ENCODE measurements at regions not wholly inside any gene's neighbourhood (a gene's known extent, or its start where the extent isn't known, plus 50 kb on each side); places are given as distances from the start of the nearest gene placed in this dataset.

- H3K79me2 ChIP-seq (ENCODE audit: insufficient read depth, low read depth, low read length) = no peaks in the 10 kb centered on the region
- H3K36me3 ChIP-seq (ENCODE audit: insufficient read depth, low read length) = no peaks in the 10 kb centered on the region
- H4K20me1 ChIP-seq (ENCODE audit: insufficient read depth, low read length) = no peaks in the 10 kb centered on the region
- no peak overlapping the region for H3K4me3 ChIP-seq (ENCODE audit: low read depth, low read length, poor library complexity, severe bottlenecking)
- no TSS peak for BruUV-seq (replicated peaks)
- CTCF ChIA-PET (ENCODE audit: unreplicated experiment) = no interaction called here
- intact Hi-C loops (cut with micrococcal nuclease; ENCODE audit: unreplicated experiment) = no loop called here
- H3K27ac ChIP-seq (ENCODE audit: low read depth, low read length, poor library complexity, severe bottlenecking) = no peak overlapping the region
- H3K4me1 ChIP-seq (ENCODE audit: insufficient read depth, low read length, poor library complexity, severe bottlenecking) = no peaks in the 10 kb centered on the region
- TF ChIP-seq EZH2phosphoT487 (IDR thresholded peaks at IDR 0.05; ENCODE audit: borderline replicate concordance, low read depth, low read length) = no peak
- no peak for TF ChIP-seq CTCF (conservative IDR thresholded peaks at IDR 0.05; ENCODE audit: low read length)
- H3K4me2 ChIP-seq (ENCODE audit: low read length) = no peak overlapping the region
- POLR2A ChIA-PET = interaction anchor here (0.6 kb wide), 2 partner anchors 13 to 1382 kb away, joined by 3 to 4 read pairs; no protein-coding TSS in a partner anchor
- H3K9me2 ChIP-seq (ENCODE audit: insufficient read depth, low read length) = no peaks in the 10 kb centered on the region
- no peak overlapping the region for H2AFZ ChIP-seq (ENCODE audit: low read length)
- DNase-seq (ENCODE audit: low spot score) = no peak
- H3K9me3 ChIP-seq (ENCODE audit: low read length) = no peaks in the 10 kb centered on the region
Observed at GRCh38 chr1:104402178-104402577, 652.5 kb downstream of the AMY1C start.

GRCh38 chr1:104403883-104404282 lies 654.2 kb downstream of the AMY1C start:
- Histone ChIP-seq H3K4me2 (ENCODE audit: low read length) (no peak overlapping the region), H2AFZ (ENCODE audit: low read length) (no peak overlapping the region), H3K79me2 (ENCODE audit: insufficient read depth, low read depth, low read length) (no peaks in the 10 kb centered on the region), H3K9me2 (ENCODE audit: insufficient read depth, low read length) (no peaks in the 10 kb centered on the region), H3K4me3 (ENCODE audit: low read depth, low read length, poor library complexity, severe bottlenecking) (no peak overlapping the region), H3K9me3 (ENCODE audit: low read length) (no peaks in the 10 kb centered on the region), H4K20me1 (ENCODE audit: insufficient read depth, low read length) (no peaks in the 10 kb centered on the region), H3K4me1 (ENCODE audit: insufficient read depth, low read length, poor library complexity, severe bottlenecking) (no peaks in the 10 kb centered on the region), H3K36me3 (ENCODE audit: insufficient read depth, low read length) (no peaks in the 10 kb centered on the region), H3K27ac (ENCODE audit: low read depth, low read length, poor library complexity, severe bottlenecking) (no peak overlapping the region)
- DNase-seq (ENCODE audit: low spot score) = no peak
- TF ChIP-seq CTCF (conservative IDR thresholded peaks at IDR 0.05; ENCODE audit: low read length) = no peak
- TF ChIP-seq EZH2phosphoT487 (IDR thresholded peaks at IDR 0.05; ENCODE audit: borderline replicate concordance, low read depth, low read length) = no peak
- POLR2A ChIA-PET = interaction anchor here (0.7 kb wide), 2 partner anchors 35 to 106 kb away, joined by 4 to 5 read pairs; no protein-coding TSS in a partner anchor
- intact Hi-C loops (cut with micrococcal nuclease; ENCODE audit: unreplicated experiment) = no loop called here
- CTCF ChIA-PET (ENCODE audit: unreplicated experiment) = no interaction called here
- BruUV-seq (replicated peaks) = no TSS peak

GRCh38 chr1:104406728-104407127 lies 657.0 kb downstream of the AMY1C start:
- ChIA-PET POLR2A (no interaction called here), CTCF (ENCODE audit: unreplicated experiment) (no interaction called here)
- no peak for DNase-seq (ENCODE audit: low spot score)
- H3K27ac ChIP-seq (ENCODE audit: low read depth, low read length, poor library complexity, severe bottlenecking) = no peak overlapping the region
- BruUV-seq (replicated peaks) = no TSS peak
- H3K36me3 ChIP-seq (ENCODE audit: insufficient read depth, low read length) = no peaks in the 10 kb centered on the region
- H3K4me1 ChIP-seq (ENCODE audit: insufficient read depth, low read length, poor library complexity, severe bottlenecking) = no peaks in the 10 kb centered on the region
- no peaks in the 10 kb centered on the region for H3K79me2 ChIP-seq (ENCODE audit: insufficient read depth, low read depth, low read length)
- intact Hi-C loops (cut with micrococcal nuclease; ENCODE audit: unreplicated experiment) = no loop called here
- TF ChIP-seq EZH2phosphoT487 (IDR thresholded peaks at IDR 0.05; ENCODE audit: borderline replicate concordance, low read depth, low read length) (no peak), CTCF (conservative IDR thresholded peaks at IDR 0.05; ENCODE audit: low read length) (no peak)
- no peak overlapping the region for H2AFZ ChIP-seq (ENCODE audit: low read length)
- no peaks in the 10 kb centered on the region for H3K9me2 ChIP-seq (ENCODE audit: insufficient read depth, low read length)
- H3K9me3 ChIP-seq (ENCODE audit: low read length) = no peaks in the 10 kb centered on the region
- H3K4me2 ChIP-seq (ENCODE audit: low read length) = no peak overlapping the region
- H4K20me1 ChIP-seq (ENCODE audit: insufficient read depth, low read length) = no peaks in the 10 kb centered on the region
- no peak overlapping the region for H3K4me3 ChIP-seq (ENCODE audit: low read depth, low read length, poor library complexity, severe bottlenecking)

All from OCI-LY7 (cell line).